Endothelial cell of umbilical vein (primary cell): ENCODE measurements at regions not wholly inside any gene's neighbourhood (a gene's known extent, or its start where the extent isn't known, plus 50 kb on each side); places are given as distances from the start of the nearest gene placed in this dataset.

Experiments
- BruUV-seq: library from RNA; stranded (reverse); fragments of 400-500 nt; replicated peaks from 2 replicates; lab custom pipeline; 2021; lab: Mats Ljungman, UMichigan
- CTCF ChIA-PET: fragments of 300-600, 350-600 bp; sonication (Branson Sonifier 250); formaldehyde crosslinking; loops from one replicate; lab custom pipeline; 2021; ENCODE audit warnings: antibody characterized with exemption, inconsistent platforms; lab: Charles Lee
- POLR2A ChIA-PET: fragments of 300-600, 350-600 bp; sonication (Branson Sonifier 250); formaldehyde crosslinking; loops from one replicate; lab custom pipeline; 2021; ENCODE audit warnings: antibody characterized with exemption, inconsistent platforms; lab: Charles Lee
- DNase-seq: peaks from one replicate; pipeline ENCODE4 v3.0.0-alpha.2; 2011; ENCODE audit warnings: low read depth, low spot score
- FAIRE-seq: peaks from 2 replicates; lab custom pipeline; 2011; peaks lifted over from hg19 to GRCh38; lab: Jason Lieb, UNC
- H2AFZ ChIP-seq: 2 replicates; pipeline ENCODE4 v1.6.0; 2012; ENCODE audit warnings: low read depth, low read length, control low read depth, inconsistent platforms
- H3K27ac ChIP-seq: 2 replicates; pipeline ENCODE4 v1.5.1; 2011; ENCODE audit warnings: low read depth, mild to moderate bottlenecking, control low read depth, low read length, moderate library complexity; ENCODE audit not compliant: insufficient read depth
- H3K27me3 ChIP-seq, 2 experiments: 2 replicates each; pipeline versions ENCODE4 v1.6.0 to v1.6.1; 2011; ENCODE audit warnings: low read length in 2 of 2, mixed read lengths in 1 of 2; ENCODE audit not compliant: control insufficient read depth in 2 of 2, insufficient read depth in 2 of 2
- H3K36me3 ChIP-seq, 2 experiments: 2 replicates in 1 of 2; 3 replicates in 1 of 2; pipeline ENCODE4 v1.5.1; 2011; ENCODE audit warnings: low read length in 2 of 2, mild to moderate bottlenecking in 1 of 2, moderate library complexity in 1 of 2; ENCODE audit not compliant: control insufficient read depth in 2 of 2, insufficient read depth in 2 of 2; ENCODE audit errors: extremely low read depth in 1 of 2
- H3K4me1 ChIP-seq: 3 replicates; pipeline ENCODE4 v1.5.1; 2011; ENCODE audit warnings: mild to moderate bottlenecking, low read length; ENCODE audit not compliant: control insufficient read depth, insufficient read depth; ENCODE audit errors: extremely low read depth
- H3K4me2 ChIP-seq: 2 replicates; pipeline ENCODE4 v1.6.1; 2011; ENCODE audit warnings: low read length, control low read depth, mixed read lengths; ENCODE audit not compliant: insufficient read depth
- H3K4me3 ChIP-seq, 3 experiments: fragments of 200-600 bp in 1 of 3; sonication (generic), shearing (Covaris generic) in 1 of 3; replicated peaks in 1 of 3; 2 replicates each; pipeline ENCODE4 v1.5.1; 2011 to 2016; ENCODE audit warnings: control low read depth in 3 of 3, low read length in 3 of 3, mild to moderate bottlenecking in 2 of 3, inconsistent platforms in 1 of 3, low read depth in 1 of 3, moderate library complexity in 1 of 3; ENCODE audit not compliant: insufficient read depth in 1 of 3
- H3K79me2 ChIP-seq: 2 replicates; pipeline ENCODE4 v1.6.0; 2012; ENCODE audit warnings: low read length, inconsistent platforms; ENCODE audit not compliant: control insufficient read depth, insufficient read depth
- H3K9ac ChIP-seq: replicated peaks from 2 replicates; pipeline ENCODE3; 2011; ENCODE audit warnings: low read length, control low read depth; ENCODE audit not compliant: insufficient read depth; ENCODE audit errors: extremely low read depth
- H3K9me1 ChIP-seq: replicated peaks from 3 replicates; pipeline ENCODE4 v1.6.0; 2011; ENCODE audit warnings: mild to moderate bottlenecking, low read length; ENCODE audit not compliant: control insufficient read depth, insufficient read depth; ENCODE audit errors: extremely low read depth
- H3K9me3 ChIP-seq: replicated peaks from 2 replicates; pipeline ENCODE4 v1.5.1; 2012; ENCODE audit warnings: low read length, inconsistent platforms; ENCODE audit not compliant: control insufficient read depth, insufficient read depth
- H4K20me1 ChIP-seq: replicated peaks from 2 replicates; pipeline ENCODE3; 2011; ENCODE audit warnings: mild to moderate bottlenecking, low read length; ENCODE audit not compliant: control insufficient read depth, insufficient read depth; ENCODE audit errors: extremely low read depth
- FOS ChIP-seq: IDR thresholded peaks from 2 replicates; pipeline ENCODE4 v1.6.1; 2011; ENCODE audit warnings: mild to moderate bottlenecking, low read length, moderate library complexity, borderline replicate concordance; ENCODE audit not compliant: insufficient read depth
- GATA2 ChIP-seq: IDR thresholded peaks from 2 replicates; pipeline ENCODE4 v1.7.0; 2011; ENCODE audit warnings: low read depth, mild to moderate bottlenecking, moderate library complexity, mixed read lengths, low read length; ENCODE audit not compliant: insufficient read length, insufficient read depth
- MYC ChIP-seq: IDR thresholded peaks from one replicate; pipeline ENCODE4 v1.6.1; 2011; ENCODE audit warnings: mild to moderate bottlenecking, low read depth, low read length
- POLR2A ChIP-seq: IDR thresholded peaks from 2 replicates; pipeline ENCODE4 v1.6.1; 2012; ENCODE audit warnings: low read depth, mild to moderate bottlenecking, control low read depth, low read length
- dilution Hi-C: fragments of 300-500 bp; cut with MboI; formaldehyde crosslinking; loops from one replicate; pipeline ENCODE4 v1.15.0; 2019; ENCODE audit warnings: low sequenced_read_pairs; ENCODE audit not compliant: extremely low pct_ligation_motif_present
- intact Hi-C: fragments of 100-400 bp; cut with micrococcal nuclease; formaldehyde crosslinking; loops from one replicate; pipeline ENCODE4 v1.10.0; 2022
- TF ChIP-seq, protein P1 (sequence below), 2 donors: IDR thresholded peaks; 1 replicate in 1 of 2; 2 replicates in 1 of 2; pipeline ENCODE4 v1.5.1; 2011; ENCODE audit warnings: low read length in 2 of 2, mild to moderate bottlenecking in 2 of 2, moderate library complexity in 2 of 2, control low read depth in 1 of 2, inconsistent platforms in 1 of 2, low read depth in 1 of 2; ENCODE audit not compliant: insufficient read depth in 1 of 2; ENCODE audit errors: extremely low read depth in 1 of 2

DNA sequence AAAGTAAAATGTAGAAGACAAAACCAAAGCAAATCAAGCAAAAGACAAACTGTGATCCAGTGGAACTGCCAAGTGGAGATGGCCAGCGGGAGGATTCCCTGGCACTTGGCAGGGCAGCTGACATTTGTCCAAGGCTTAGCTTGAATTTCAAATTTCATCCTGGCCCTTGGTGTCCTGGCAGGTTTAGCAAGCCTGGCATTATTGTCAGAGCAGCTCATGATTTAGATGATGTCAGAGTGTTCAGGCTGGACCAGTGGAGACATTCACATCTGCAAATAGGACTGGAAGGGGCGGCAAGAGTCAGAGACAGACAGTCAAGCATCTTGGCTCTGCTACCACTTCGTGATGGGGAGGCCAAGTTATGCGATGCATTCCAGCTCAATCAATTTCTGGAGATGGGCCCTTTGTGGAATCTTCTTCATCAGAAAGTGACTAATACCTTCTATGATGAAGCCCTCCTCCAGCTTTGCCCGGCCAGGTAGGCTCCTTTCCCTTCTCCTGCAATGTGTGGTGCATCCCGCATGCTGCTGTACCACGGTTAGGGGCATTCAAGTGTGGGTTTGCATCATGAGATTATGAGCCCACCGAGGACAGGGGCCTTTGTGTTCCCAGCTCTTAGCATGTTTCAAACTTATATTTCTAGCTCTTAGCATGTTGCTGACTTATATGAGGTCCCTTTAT is 199.7 kb downstream of the ANKRD30B start:
- BruUV-seq = no TSS peak
- Histone ChIP-seq H3K4me3 (no peak overlapping the region), H3K9me1 (no peaks in the 10 kb centered on the region), H3K4me1 (no peaks in the 10 kb centered on the region), H4K20me1 (no peaks in the 10 kb centered on the region), H3K4me2 (no peak overlapping the region), H3K27ac (no peak overlapping the region), H3K27me3 (no peaks in the 10 kb centered on the region), H2AFZ (no peak overlapping the region), H3K79me2 (no peaks in the 10 kb centered on the region), H3K9me3 (no peaks in the 10 kb centered on the region), H3K36me3 (no peaks in the 10 kb centered on the region), H3K9ac (no peak overlapping the region)
- intact Hi-C loops = no loop called here
- CTCF ChIA-PET = no interaction called here
- POLR2A ChIA-PET = no interaction called here
- no peak for FAIRE-seq
- TF ChIP-seq POLR2A = no peak
- no peak for TF ChIP-seq GATA2
- TF ChIP-seq, protein P1, sequence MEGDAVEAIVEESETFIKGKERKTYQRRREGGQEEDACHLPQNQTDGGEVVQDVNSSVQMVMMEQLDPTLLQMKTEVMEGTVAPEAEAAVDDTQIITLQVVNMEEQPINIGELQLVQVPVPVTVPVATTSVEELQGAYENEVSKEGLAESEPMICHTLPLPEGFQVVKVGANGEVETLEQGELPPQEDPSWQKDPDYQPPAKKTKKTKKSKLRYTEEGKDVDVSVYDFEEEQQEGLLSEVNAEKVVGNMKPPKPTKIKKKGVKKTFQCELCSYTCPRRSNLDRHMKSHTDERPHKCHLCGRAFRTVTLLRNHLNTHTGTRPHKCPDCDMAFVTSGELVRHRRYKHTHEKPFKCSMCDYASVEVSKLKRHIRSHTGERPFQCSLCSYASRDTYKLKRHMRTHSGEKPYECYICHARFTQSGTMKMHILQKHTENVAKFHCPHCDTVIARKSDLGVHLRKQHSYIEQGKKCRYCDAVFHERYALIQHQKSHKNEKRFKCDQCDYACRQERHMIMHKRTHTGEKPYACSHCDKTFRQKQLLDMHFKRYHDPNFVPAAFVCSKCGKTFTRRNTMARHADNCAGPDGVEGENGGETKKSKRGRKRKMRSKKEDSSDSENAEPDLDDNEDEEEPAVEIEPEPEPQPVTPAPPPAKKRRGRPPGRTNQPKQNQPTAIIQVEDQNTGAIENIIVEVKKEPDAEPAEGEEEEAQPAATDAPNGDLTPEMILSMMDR (IDR thresholded peaks at IDR 0.05; ENCODE audit: extremely low read depth in 1 of 2, insufficient read depth in 1 of 2, low read depth in 1 of 2, low read length in 2 of 2) = no peak
- TF ChIP-seq MYC = no peak
- TF ChIP-seq FOS = no peak
- dilution Hi-C loops = no loop called here
- DNase-seq = no peak

DNA sequence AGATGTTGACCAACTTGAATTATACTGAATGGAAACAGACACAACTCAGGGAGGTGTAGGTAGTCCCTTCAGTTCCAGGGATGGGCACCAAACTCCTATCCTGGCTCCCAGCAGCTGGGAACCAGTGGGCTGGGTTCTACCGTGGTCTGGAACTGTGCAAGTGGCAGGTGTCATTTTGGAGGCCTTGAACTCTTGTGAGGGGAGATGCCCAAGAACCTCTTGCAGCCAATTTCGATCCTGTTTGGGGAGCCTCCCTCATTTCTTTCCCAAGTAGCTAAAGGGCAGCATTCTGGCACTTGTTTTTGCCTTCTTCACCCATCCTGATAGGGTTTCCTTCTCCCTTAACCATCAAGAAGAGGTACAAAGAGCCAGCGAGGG is 200.2 kb downstream of the ANKRD30B start:
- ChIA-PET CTCF (no interaction called here), POLR2A (no interaction called here)
- FAIRE-seq = no peak
- no peak overlapping the region for H3K27ac ChIP-seq
- dilution Hi-C loops (no loop called here), intact Hi-C loops (no loop called here)
- no peak for DNase-seq
- no peaks in the 10 kb centered on the region for H3K36me3 ChIP-seq
- no peak overlapping the region for H3K4me2 ChIP-seq
- no peak for TF ChIP-seq MYC
- no peaks in the 10 kb centered on the region for H3K4me1 ChIP-seq
- no peaks in the 10 kb centered on the region for H3K9me1 ChIP-seq
- no peaks in the 10 kb centered on the region for H4K20me1 ChIP-seq
- H3K9me3 ChIP-seq = no peaks in the 10 kb centered on the region
- BruUV-seq = no TSS peak
- H2AFZ ChIP-seq = no peak overlapping the region
- no peaks in the 10 kb centered on the region for H3K79me2 ChIP-seq
- H3K27me3 ChIP-seq = no peaks in the 10 kb centered on the region
- H3K9ac ChIP-seq = no peak overlapping the region
- no peak overlapping the region for H3K4me3 ChIP-seq
